ENCODE measurements at regions not wholly inside any gene's neighbourhood (a gene's known extent, or its start where the extent isn't known, plus 50 kb on each side); places are given as distances from the start of the nearest gene placed in this dataset.
"Not testable (repeated sequence)": the region's sequence is repeated elsewhere in the genome, so short reads cannot be mapped to it uniquely, and the experiment has no call there.

- no peak for FAIRE-seq
- no peak for TF ChIP-seq CTCF (IDR thresholded peaks at IDR 0.05; ENCODE audit: borderline replicate concordance, extremely low read depth, insufficient read depth)
Measured at GRCh38 chr14:104416383-104416782, 163.2 kb upstream of the C14orf180 start.

GRCh38 chr14:104419865-104420505, 159.6 kb upstream of the C14orf180 start:
- FAIRE-seq (no peak), DNase-seq (no peak)
- peaks cover 7% of the 10 kb centered on the region for H3K27me3 ChIP-seq (ENCODE audit: control insufficient read depth, insufficient read depth, low read length)
- no peak overlapping the region for H3K4me3 ChIP-seq (ENCODE audit: low read length in 3 of 3)
- TF ChIP-seq CTCF (IDR thresholded peaks at IDR 0.05; ENCODE audit: borderline replicate concordance, extremely low read depth, insufficient read depth), result no peak
- no peak overlapping the region for H3K27ac ChIP-seq (ENCODE audit: low read depth in 2 of 2, low read length in 2 of 2)
- no peak overlapping the region for H3K9ac ChIP-seq (ENCODE audit: low read length in 3 of 3)
- no peaks in the 10 kb centered on the region for H3K4me1 ChIP-seq (ENCODE audit: control insufficient read depth in 2 of 3, insufficient read depth in 2 of 3, low read depth in 1 of 3, low read length in 3 of 3)
- H3K36me3 ChIP-seq (ENCODE audit: control insufficient read depth in 2 of 3, insufficient read depth in 3 of 3, low read length in 3 of 3), result no peaks in the 10 kb centered on the region
- H3K9me3 ChIP-seq (ENCODE audit: control insufficient read depth in 2 of 3, insufficient read depth in 1 of 3, low read length in 3 of 3), result no peaks in the 10 kb centered on the region
- intact Hi-C loops (cut with DNase I), result no loop called here

More at GRCh38 chr14:104416383-104416782, 163.2 kb upstream of the C14orf180 start:
- Histone ChIP-seq H3K36me3 (ENCODE audit: control insufficient read depth in 2 of 3, insufficient read depth in 3 of 3, low read length in 3 of 3) (no peaks in the 10 kb centered on the region), H3K27me3 (ENCODE audit: control insufficient read depth, insufficient read depth, low read length) (peaks cover 7% of the 10 kb centered on the region), H3K9ac (ENCODE audit: low read length in 3 of 3) (no peak overlapping the region), H3K4me1 (ENCODE audit: control insufficient read depth in 2 of 3, insufficient read depth in 2 of 3, low read depth in 1 of 3, low read length in 3 of 3) (no peaks in the 10 kb centered on the region), H3K9me3 (ENCODE audit: control insufficient read depth in 2 of 3, insufficient read depth in 1 of 3, low read length in 3 of 3) (no peaks in the 10 kb centered on the region), H3K27ac (ENCODE audit: low read depth in 2 of 2, low read length in 2 of 2) (no peak overlapping the region), H3K4me3 (ENCODE audit: low read length in 3 of 3) (no peak overlapping the region)
- DNase-seq, result no peak
- intact Hi-C loops (cut with DNase I), result no loop called here

GRCh38 chr14:104420523-104420922, 159.0 kb upstream of the C14orf180 start:
- FAIRE-seq; H3K27ac ChIP-seq (ENCODE audit: low read depth in 2 of 2, low read length in 2 of 2); DNase-seq; H3K9me3 ChIP-seq (ENCODE audit: control insufficient read depth in 2 of 3, insufficient read depth in 1 of 3, low read length in 3 of 3); H3K27me3 ChIP-seq (ENCODE audit: control insufficient read depth, insufficient read depth, low read length); intact Hi-C loops (cut with DNase I); H3K36me3 ChIP-seq (ENCODE audit: control insufficient read depth in 2 of 3, insufficient read depth in 3 of 3, low read length in 3 of 3); H3K4me1 ChIP-seq (ENCODE audit: control insufficient read depth in 2 of 3, insufficient read depth in 2 of 3, low read depth in 1 of 3, low read length in 3 of 3); H3K9ac ChIP-seq (ENCODE audit: low read length in 3 of 3); H3K4me3 ChIP-seq (ENCODE audit: low read length in 3 of 3): not testable (repeated sequence)

- TF ChIP-seq CTCF (IDR thresholded peaks at IDR 0.05; ENCODE audit: borderline replicate concordance, extremely low read depth, insufficient read depth), result no peak
Measured at GRCh38 chr14:104420990-104421389, 158.6 kb upstream of the C14orf180 start.

More at GRCh38 chr14:104420990-104421389, 158.6 kb upstream of the C14orf180 start:
- FAIRE-seq (no peak), DNase-seq (no peak)
- no peak overlapping the region for H3K4me3 ChIP-seq (ENCODE audit: low read length in 3 of 3)
- intact Hi-C loops (cut with DNase I), result no loop called here
- H3K27me3 ChIP-seq (ENCODE audit: control insufficient read depth, insufficient read depth, low read length), result peaks cover 7% of the 10 kb centered on the region
- H3K4me1 ChIP-seq (ENCODE audit: control insufficient read depth in 2 of 3, insufficient read depth in 2 of 3, low read depth in 1 of 3, low read length in 3 of 3), result no peaks in the 10 kb centered on the region
- H3K9ac ChIP-seq (ENCODE audit: low read length in 3 of 3), result no peak overlapping the region
- H3K9me3 ChIP-seq (ENCODE audit: control insufficient read depth in 2 of 3, insufficient read depth in 1 of 3, low read length in 3 of 3), result no peaks in the 10 kb centered on the region
- no peaks in the 10 kb centered on the region for H3K36me3 ChIP-seq (ENCODE audit: control insufficient read depth in 2 of 3, insufficient read depth in 3 of 3, low read length in 3 of 3)
- H3K27ac ChIP-seq (ENCODE audit: low read depth in 2 of 2, low read length in 2 of 2), result no peak overlapping the region
